Smooth muscle cell (in vitro differentiated cells): ENCODE measurements at regions not wholly inside any gene's neighbourhood (a gene's known extent, or its start where the extent isn't known, plus 50 kb on each side); places are given as distances from the start of the nearest gene placed in this dataset.

Source experiments
- DNase-seq: peaks from one replicate; lab custom pipeline; 2025; ENCODE audit not compliant: unreplicated experiment; lab: John Stamatoyannopoulos, UW
- H2AFZ ChIP-seq: fragments of 200-600 bp; sonication (generic); 2 replicates; pipeline ENCODE4 v1.6.0; 2016; ENCODE audit warnings: antibody characterized with exemption, low read depth, mild to moderate bottlenecking
- H3F3A ChIP-seq: fragments of 200-600 bp; sonication (generic); 2 replicates; pipeline ENCODE4 v1.6.0; 2017; ENCODE audit warnings: antibody characterized with exemption, low read depth
- H3K27ac ChIP-seq: fragments of 200-600 bp; sonication (generic); 2 replicates; pipeline ENCODE4 v1.5.1; 2016; ENCODE audit warnings: low read depth, mild to moderate bottlenecking
- H3K27me3 ChIP-seq: fragments of 200-600 bp; sonication (generic); 2 replicates; pipeline ENCODE4 v1.6.1; 2016; ENCODE audit warnings: low read depth, mild to moderate bottlenecking
- H3K36me3 ChIP-seq: fragments of 200-600 bp; sonication (generic); 2 replicates; pipeline ENCODE4 v1.5.1; 2016; ENCODE audit warnings: low read depth
- H3K4me1 ChIP-seq: fragments of 200-600 bp; sonication (generic); 2 replicates; pipeline ENCODE4 v1.5.1; 2016; ENCODE audit warnings: low read depth
- H3K4me2 ChIP-seq: fragments of 200-600 bp; sonication (generic); 2 replicates; pipeline ENCODE4 v1.6.0; 2016; ENCODE audit warnings: mild to moderate bottlenecking
- H3K4me3 ChIP-seq: fragments of 200-600 bp; sonication (generic); 2 replicates; pipeline ENCODE4 v1.5.1; 2016; ENCODE audit warnings: mild to moderate bottlenecking
- H3K79me2 ChIP-seq: fragments of 200-600 bp; sonication (generic); 2 replicates; pipeline ENCODE4 v1.6.0; 2016; ENCODE audit warnings: low read depth, mild to moderate bottlenecking
- H3K9ac ChIP-seq: fragments of 200-600 bp; sonication (generic); 2 replicates; pipeline ENCODE4 v1.6.0; 2016; ENCODE audit warnings: low read depth
- H3K9me3 ChIP-seq: fragments of 200-600 bp; sonication (generic); replicated peaks from 2 replicates; pipeline ENCODE4 v1.5.1; 2016; ENCODE audit warnings: low read depth
- H4K20me1 ChIP-seq: fragments of 200-600 bp; sonication (generic); 2 replicates; pipeline ENCODE4 v1.6.0; 2016; ENCODE audit warnings: low read depth
- CTCF ChIP-seq: fragments of 200-600 bp; sonication (generic); IDR thresholded peaks from 2 replicates; pipeline ENCODE4 v1.5.1; 2017; ENCODE audit warnings: borderline replicate concordance, mild to moderate bottlenecking, antibody characterized with exemption; ENCODE audit not compliant: insufficient read depth, poor library complexity, severe bottlenecking
- WGBS: methylation state at CpG from one replicate; pipeline ENCODE4 v1.1.7; 2016; ENCODE audit warnings: low lambda C conversion rate; 5-methylcytosine and 5-hydroxymethylcytosine counted together

GRCh38 chr13:102993348-102993747 is 72.9 kb downstream of the SLC10A2 start:
- Histone ChIP-seq H3K4me2 (no peak overlapping the region), H3F3A (no peaks in the 10 kb centered on the region), H3K27me3 (peaks cover 8% of the 10 kb centered on the region), H3K27ac (no peak overlapping the region), H3K9ac (no peak overlapping the region), H3K4me1 (no peaks in the 10 kb centered on the region), H3K9me3 (no peaks in the 10 kb centered on the region), H4K20me1 (no peaks in the 10 kb centered on the region), H2AFZ (no peak overlapping the region), H3K36me3 (no peaks in the 10 kb centered on the region), H3K4me3 (no peak overlapping the region), H3K79me2 (no peaks in the 10 kb centered on the region)
- DNase-seq: no peak
- TF ChIP-seq CTCF: no peak
- WGBS: 79% methylated on average over 2 of the region's 2 CpGs

DNA sequence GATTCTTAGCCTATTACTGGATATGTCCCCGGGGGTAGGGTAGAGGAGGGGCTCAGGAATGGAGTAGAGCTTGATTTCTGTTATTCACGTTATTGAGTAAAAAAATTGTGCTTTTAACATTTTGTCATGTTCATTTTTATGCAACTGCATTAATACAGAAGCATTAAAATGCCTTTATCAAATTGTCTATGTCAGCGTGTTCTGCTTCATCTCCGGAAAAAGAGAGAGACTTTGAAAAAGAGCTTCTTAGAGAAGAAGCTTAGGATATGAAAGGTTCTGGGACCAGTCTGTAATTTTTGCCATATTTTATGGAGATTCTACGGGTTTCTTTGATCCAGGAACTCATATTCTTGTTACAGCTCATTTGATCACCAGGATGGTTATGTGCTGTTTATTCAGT is 82.0 kb downstream of the SLC10A2 start:
- Histone ChIP-seq H3K27me3 (no peaks in the 10 kb centered on the region), H3K9ac (no peak overlapping the region), H3K36me3 (no peaks in the 10 kb centered on the region), H2AFZ (no peak overlapping the region), H4K20me1 (no peaks in the 10 kb centered on the region), H3K4me2 (no peak overlapping the region), H3K4me3 (no peak overlapping the region), H3K9me3 (no peaks in the 10 kb centered on the region), H3K4me1 (no peaks in the 10 kb centered on the region), H3K79me2 (no peaks in the 10 kb centered on the region), H3F3A (no peaks in the 10 kb centered on the region), H3K27ac (no peak overlapping the region)
- 89% methylated on average over 5 of the region's 5 CpGs for WGBS
- DNase-seq: no peak
- no peak for TF ChIP-seq CTCF

DNA sequence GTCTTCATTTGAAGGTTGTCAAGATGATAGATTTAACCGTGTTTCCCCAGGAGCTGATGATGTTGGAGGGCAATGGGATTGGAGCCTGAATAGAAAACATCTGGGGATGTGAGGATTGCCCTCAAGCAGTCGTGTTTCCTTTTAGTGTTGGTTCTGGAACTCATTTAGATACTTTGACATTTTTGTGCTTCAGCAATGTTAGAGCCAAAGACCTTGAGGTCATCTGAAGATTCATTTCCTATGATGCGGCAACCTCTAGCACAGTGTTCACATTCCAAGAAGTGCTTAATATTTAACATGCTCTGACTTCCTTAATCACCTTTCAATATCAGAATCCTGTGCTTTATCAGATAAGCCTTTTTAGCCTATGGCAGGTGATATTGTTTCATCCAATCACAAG is 82.7 kb downstream of the SLC10A2 start:
- 73% methylated on average over 3 of the region's 3 CpGs for WGBS
- no peak for TF ChIP-seq CTCF
- Histone ChIP-seq H3K4me3 (no peak overlapping the region), H3K9ac (no peak overlapping the region), H3F3A (no peaks in the 10 kb centered on the region), H3K4me1 (no peaks in the 10 kb centered on the region), H4K20me1 (no peaks in the 10 kb centered on the region), H3K79me2 (no peaks in the 10 kb centered on the region), H3K36me3 (no peaks in the 10 kb centered on the region), H3K27ac (no peak overlapping the region), H3K27me3 (no peaks in the 10 kb centered on the region), H2AFZ (no peak overlapping the region), H3K4me2 (no peak overlapping the region), H3K9me3 (no peaks in the 10 kb centered on the region)
- DNase-seq: no peak

GRCh38 chr13:102980331-102980982 is 85.8 kb downstream of the SLC10A2 start:
- Histone ChIP-seq H4K20me1 (no peaks in the 10 kb centered on the region), H3F3A (no peaks in the 10 kb centered on the region), H3K79me2 (no peaks in the 10 kb centered on the region), H3K27me3 (peaks cover 7% of the 10 kb centered on the region), H2AFZ (no peak overlapping the region), H3K4me3 (no peak overlapping the region), H3K27ac (no peak overlapping the region), H3K4me1 (no peaks in the 10 kb centered on the region), H3K9me3 (no peaks in the 10 kb centered on the region), H3K36me3 (no peaks in the 10 kb centered on the region), H3K9ac (no peak overlapping the region), H3K4me2 (no peak overlapping the region)
- DNase-seq: no peak
- TF ChIP-seq CTCF: no peak
- 83% methylated on average over 7 of the region's 7 CpGs for WGBS
